Keratinocyte (primary cell): ENCODE measurements at regions not wholly inside any gene's neighbourhood (a gene's known extent, or its start where the extent isn't known, plus 50 kb on each side); places are given as distances from the start of the nearest gene placed in this dataset.

Source experiments
- CTCF ChIP-seq, 3 experiments: IDR thresholded peaks in 1 of 3; conservative IDR thresholded peaks in 1 of 3; optimal IDR thresholded peaks in 1 of 3; 2 replicates in 2 of 3; 3 replicates in 1 of 3; pipeline versions ENCODE3 to v1.5.1; 2011; ENCODE audit warnings: low read length in 3 of 3, mild to moderate bottlenecking in 3 of 3, moderate library complexity in 2 of 3, control low read depth in 1 of 3, inconsistent platforms in 1 of 3; ENCODE audit not compliant: insufficient read depth in 2 of 3; ENCODE audit errors: extremely low read depth in 1 of 3
- EZH2 ChIP-seq: IDR thresholded peaks from one replicate; pipeline ENCODE4 v1.6.1; 2012; ENCODE audit warnings: inconsistent platforms, mild to moderate bottlenecking, low read length, moderate library complexity

GRCh38 chr15:58264053-58264971 lies 126.1 kb downstream of the AQP9 start:
- no peak for TF ChIP-seq CTCF (optimal IDR thresholded peaks at IDR 0.05 in 1 of 3, IDR thresholded peaks at IDR 0.05 in 1 of 3, conservative IDR thresholded peaks at IDR 0.05 in 1 of 3; ENCODE audit: extremely low read depth in 1 of 3, insufficient read depth in 2 of 3, low read length in 3 of 3)
- TF ChIP-seq EZH2 = no peak
